ENCODE measurements at regions not wholly inside any gene's neighbourhood (a gene's known extent, or its start where the extent isn't known, plus 50 kb on each side); places are given as distances from the start of the nearest gene placed in this dataset.

DNA sequence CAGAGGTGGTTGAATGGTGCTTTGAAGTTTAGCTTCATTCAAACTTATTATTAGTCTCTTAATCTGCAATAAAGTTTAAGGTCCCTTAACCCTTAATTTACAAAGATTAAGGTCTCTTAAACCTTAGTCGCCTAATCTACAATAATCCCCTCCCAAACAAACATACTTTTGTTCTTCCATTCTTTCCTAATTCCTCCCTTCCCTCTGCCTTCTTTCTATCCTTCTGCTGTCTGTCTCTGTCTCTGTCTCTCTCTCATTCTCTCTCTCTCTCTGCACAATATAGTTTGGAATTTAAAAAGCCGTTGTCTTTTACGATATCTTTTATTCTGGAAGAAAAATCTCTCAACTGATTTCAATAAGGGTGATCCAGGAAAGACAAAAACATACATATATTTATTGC, 1096.8 kb upstream of the ATXN8OS start:
- TF ChIP-seq, protein P1, sequence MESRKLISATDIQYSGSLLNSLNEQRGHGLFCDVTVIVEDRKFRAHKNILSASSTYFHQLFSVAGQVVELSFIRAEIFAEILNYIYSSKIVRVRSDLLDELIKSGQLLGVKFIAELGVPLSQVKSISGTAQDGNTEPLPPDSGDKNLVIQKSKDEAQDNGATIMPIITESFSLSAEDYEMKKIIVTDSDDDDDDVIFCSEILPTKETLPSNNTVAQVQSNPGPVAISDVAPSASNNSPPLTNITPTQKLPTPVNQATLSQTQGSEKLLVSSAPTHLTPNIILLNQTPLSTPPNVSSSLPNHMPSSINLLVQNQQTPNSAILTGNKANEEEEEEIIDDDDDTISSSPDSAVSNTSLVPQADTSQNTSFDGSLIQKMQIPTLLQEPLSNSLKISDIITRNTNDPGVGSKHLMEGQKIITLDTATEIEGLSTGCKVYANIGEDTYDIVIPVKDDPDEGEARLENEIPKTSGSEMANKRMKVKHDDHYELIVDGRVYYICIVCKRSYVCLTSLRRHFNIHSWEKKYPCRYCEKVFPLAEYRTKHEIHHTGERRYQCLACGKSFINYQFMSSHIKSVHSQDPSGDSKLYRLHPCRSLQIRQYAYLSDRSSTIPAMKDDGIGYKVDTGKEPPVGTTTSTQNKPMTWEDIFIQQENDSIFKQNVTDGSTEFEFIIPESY (IDR thresholded peaks at IDR 0.05; ENCODE audit: borderline replicate concordance, low read depth) = no peak
- no peak for TF ChIP-seq CTCF (IDR thresholded peaks at IDR 0.05)
- no peak for TF ChIP-seq EP300 (IDR thresholded peaks at IDR 0.05; ENCODE audit: borderline replicate concordance in 1 of 2, low read depth in 1 of 2, low read length in 1 of 2)

Data from SK-N-SH (cell line).